H9 (cell line): ENCODE measurements at regions not wholly inside any gene's neighbourhood (a gene's known extent, or its start where the extent isn't known, plus 50 kb on each side); places are given as distances from the start of the nearest gene placed in this dataset.

ENCODE experiments used
- DNase-seq: peaks from one replicate; pipeline ENCODE4 v3.0.0-alpha.2; 2017
- H2AFZ ChIP-seq: one replicate; pipeline ENCODE4 v1.6.1; 2013; ENCODE audit warnings: mild to moderate bottlenecking, low read length, control low read depth, moderate library complexity
- H2AK5ac ChIP-seq: 2 replicates; pipeline ENCODE4 v1.6.1; 2013; ENCODE audit warnings: low read length, control low read depth, mixed read lengths; ENCODE audit not compliant: insufficient read length
- H2BK120ac ChIP-seq: one replicate; pipeline ENCODE4 v1.6.1; 2013; ENCODE audit warnings: low read depth, mild to moderate bottlenecking, low read length, control low read depth, inconsistent platforms; ENCODE audit not compliant: poor library complexity, severe bottlenecking
- H2BK12ac ChIP-seq: 2 replicates; pipeline ENCODE4 v1.6.1; 2013; ENCODE audit warnings: low read length, control low read depth, mixed read lengths, low read depth; ENCODE audit not compliant: insufficient read length
- H2BK15ac ChIP-seq: 2 replicates; pipeline ENCODE4 v1.6.1; 2013; ENCODE audit warnings: low read depth, low read length, control low read depth
- H2BK20ac ChIP-seq: one replicate; pipeline ENCODE4 v1.6.1; 2013; ENCODE audit warnings: low read depth, mild to moderate bottlenecking, low read length, control low read depth, inconsistent platforms; ENCODE audit not compliant: poor library complexity, severe bottlenecking
- H2BK5ac ChIP-seq: 2 replicates; pipeline ENCODE4 v1.6.1; 2013; ENCODE audit warnings: low read length, control low read depth, mixed read lengths; ENCODE audit not compliant: insufficient read length
- H3K14ac ChIP-seq: 2 replicates; pipeline ENCODE4 v1.6.1; 2013; ENCODE audit warnings: low read length, control low read depth; ENCODE audit not compliant: insufficient read depth
- H3K18ac ChIP-seq: 2 replicates; pipeline ENCODE4 v1.6.1; 2013; ENCODE audit warnings: low read depth, mild to moderate bottlenecking, mixed read lengths, low read length, control low read depth; ENCODE audit not compliant: insufficient read length
- H3K23ac ChIP-seq: 2 replicates; pipeline ENCODE4 v1.6.1; 2013; ENCODE audit warnings: low read length, control low read depth, mixed read lengths, low read depth; ENCODE audit not compliant: insufficient read length
- H3K23me2 ChIP-seq: 2 replicates; pipeline ENCODE4 v1.6.1; 2013; ENCODE audit warnings: low read depth, mild to moderate bottlenecking, mixed read lengths, low read length, control low read depth; ENCODE audit not compliant: insufficient read length, poor library complexity, severe bottlenecking
- H3K27ac ChIP-seq: 2 replicates; pipeline ENCODE4 v1.5.1; 2013; ENCODE audit warnings: low read length, control low read depth, mixed read lengths, low read depth; ENCODE audit not compliant: insufficient read length
- H3K27me3 ChIP-seq: 2 replicates; pipeline ENCODE4 v1.6.1; 2013; ENCODE audit warnings: low read length, control low read depth, inconsistent platforms; ENCODE audit not compliant: insufficient read depth
- H3K4ac ChIP-seq: 2 replicates; pipeline ENCODE4 v1.6.1; 2013; ENCODE audit warnings: low read depth, mild to moderate bottlenecking, control low read depth, inconsistent platforms, low read length, moderate library complexity
- H3K4me1 ChIP-seq: 2 replicates; pipeline ENCODE4 v1.6.1; 2013; ENCODE audit warnings: low read length, control low read depth, inconsistent platforms; ENCODE audit not compliant: insufficient read depth
- H3K4me2 ChIP-seq: 2 replicates; pipeline ENCODE4 v1.6.1; 2013; ENCODE audit warnings: low read length, control low read depth, mixed read lengths; ENCODE audit not compliant: insufficient read length, insufficient read depth
- H3K56ac ChIP-seq: 2 replicates; pipeline ENCODE4 v1.6.1; 2013; ENCODE audit warnings: low read depth, mild to moderate bottlenecking, mixed read lengths, low read length, control low read depth; ENCODE audit not compliant: insufficient read length
- H3K79me1 ChIP-seq: 2 replicates; pipeline ENCODE4 v1.6.1; 2013; ENCODE audit warnings: low read depth, mild to moderate bottlenecking, moderate library complexity, low read length, control low read depth, inconsistent platforms; ENCODE audit not compliant: insufficient read depth, poor library complexity, severe bottlenecking
- H3K79me2 ChIP-seq: 2 replicates; pipeline ENCODE4 v1.6.1; 2013; ENCODE audit warnings: low read length, control low read depth, inconsistent platforms; ENCODE audit not compliant: insufficient read depth
- H3K9ac ChIP-seq: 2 replicates; pipeline ENCODE4 v1.6.1; 2013; ENCODE audit warnings: low read length, control low read depth, mixed read lengths; ENCODE audit not compliant: insufficient read length; ENCODE audit errors: extremely low read depth
- H3K9me3 ChIP-seq: one replicate; pipeline ENCODE4 v1.6.1; 2013; ENCODE audit warnings: low read depth, low read length, inconsistent platforms; ENCODE audit not compliant: control insufficient read depth
- H3T11ph ChIP-seq: one replicate; pipeline ENCODE4 v1.6.1; 2013; ENCODE audit warnings: mild to moderate bottlenecking, low read length, control low read depth, inconsistent platforms
- H4K20me1 ChIP-seq: one replicate; pipeline ENCODE4 v1.6.1; 2013; ENCODE audit not compliant: control insufficient read depth, insufficient read length, insufficient read depth
- H4K5ac ChIP-seq: 2 replicates; pipeline ENCODE4 v1.6.1; 2013; ENCODE audit warnings: low read depth, mild to moderate bottlenecking, mixed read lengths, low read length, control low read depth; ENCODE audit not compliant: insufficient read length
- H4K8ac ChIP-seq: replicated peaks from 2 replicates; pipeline ENCODE4 v1.6.1; 2013; ENCODE audit warnings: low read length, control low read depth, mixed read lengths, low read depth; ENCODE audit not compliant: insufficient read length
- H4K91ac ChIP-seq: 2 replicates; pipeline ENCODE4 v1.6.1; 2013; ENCODE audit warnings: low read depth, mild to moderate bottlenecking, moderate library complexity, mixed read lengths, low read length, control low read depth; ENCODE audit not compliant: insufficient read length
- H3K27ac Mint-ChIP-seq, 3 experiments: 2 replicates in 2 of 3; 3 replicates in 1 of 3; pipeline ENCODE4 v1.8.0; 2020 to 2021; ENCODE audit warnings: mixed read lengths in 3 of 3, mild to moderate bottlenecking in 1 of 3, moderate library complexity in 1 of 3
- H3K27me3 Mint-ChIP-seq: 2 replicates; pipeline ENCODE4 v1.8.0; 2021; ENCODE audit warnings: low read depth, mild to moderate bottlenecking, moderate library complexity, mixed read lengths
- H3K36me3 Mint-ChIP-seq, 3 experiments: 2 replicates in 2 of 3; 3 replicates in 1 of 3; pipeline ENCODE4 v1.8.0; 2020 to 2021; ENCODE audit warnings: low read depth in 3 of 3, mixed read lengths in 3 of 3; ENCODE audit not compliant: insufficient read depth in 1 of 3
- H3K4me1 Mint-ChIP-seq, 2 experiments: 2 replicates each; pipeline ENCODE4 v1.8.0; 2020; ENCODE audit warnings: mixed read lengths in 2 of 2
- H3K4me3 Mint-ChIP-seq, 2 experiments: 2 replicates in 1 of 2; 3 replicates in 1 of 2; pipeline ENCODE4 v1.8.0; 2020 to 2021; ENCODE audit warnings: mild to moderate bottlenecking in 2 of 2, mixed read lengths in 2 of 2, moderate library complexity in 1 of 2
- H3K9me3 Mint-ChIP-seq, 2 experiments: 2 replicates in 1 of 2; 3 replicates in 1 of 2; pipeline ENCODE4 v1.8.0; 2020; ENCODE audit warnings: mild to moderate bottlenecking in 2 of 2, mixed read lengths in 2 of 2, moderate library complexity in 1 of 2
- WGBS: extraction: QIAGEN DNeasy Blood & Tissue Kit; methylation state at CpG from one replicate; pipeline ENCODE4 v1.1.7; 2013; ENCODE audit warnings: missing lambda C conversion rate, low lambda C conversion rate, mixed read lengths; ENCODE audit not compliant: insufficient read length; ENCODE audit errors: extremely low coverage; 5-methylcytosine and 5-hydroxymethylcytosine counted together
- TF ChIP-seq, protein P1 (sequence below): fragments of 200-600 bp; sonication (generic); conservative IDR thresholded peaks from 3 replicates; pipeline ENCODE4 v1.8.0; 2021; ENCODE audit warnings: antibody characterized with exemption, mild to moderate bottlenecking

DNA sequence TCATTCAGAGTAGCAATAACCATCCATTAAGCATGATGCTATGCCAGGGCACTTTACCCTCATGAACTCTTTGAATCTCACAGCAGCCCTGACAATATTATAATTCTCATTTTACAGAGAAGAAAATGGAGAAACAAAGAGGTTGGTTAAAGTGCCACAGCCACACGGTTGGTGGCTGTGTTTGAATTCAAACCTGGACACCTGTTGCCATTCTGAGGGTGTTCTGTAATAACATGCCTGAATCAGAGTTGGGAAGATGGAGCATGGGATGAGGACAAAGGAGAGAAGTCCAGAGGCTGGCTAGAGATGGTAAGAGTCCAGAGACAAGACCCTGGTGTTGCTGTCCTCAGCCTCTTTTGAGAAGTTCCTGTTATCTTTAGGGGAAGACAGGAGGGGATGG lies 127.7 kb downstream of the DHX35 start:
- Mint-ChIP-seq H3K27me3 (peaks cover 11% of the 10 kb centered on the region), H3K36me3 (peaks cover 5 to 12% (median 5%) of the 10 kb centered on the region in 3 experiments), H3K4me3 (no peak overlapping the region), H3K27ac (no peak overlapping the region), H3K9me3 (peaks cover 12 to 19% of the 10 kb centered on the region in 2 experiments), H3K4me1 (peaks cover 11 to 18% of the 10 kb centered on the region in 2 experiments)
- Histone ChIP-seq H3K27ac (no peak overlapping the region), H4K91ac (no peak overlapping the region), H2BK20ac (no peak overlapping the region), H2BK5ac (no peak overlapping the region), H3K4me2 (no peak overlapping the region), H3K14ac (no peak overlapping the region), H3K56ac (no peak overlapping the region), H3T11ph (no peak overlapping the region), H3K4ac (no peak overlapping the region), H3K23me2 (no peaks in the 10 kb centered on the region), H3K79me1 (no peaks in the 10 kb centered on the region), H4K5ac (no peak overlapping the region), H2AFZ (no peak overlapping the region), H2BK15ac (no peak overlapping the region), H3K79me2 (no peaks in the 10 kb centered on the region), H3K18ac (no peak overlapping the region), H2AK5ac (no peak overlapping the region), H2BK12ac (no peak overlapping the region), H3K27me3 (no peaks in the 10 kb centered on the region), H4K8ac (no peak overlapping the region), H3K4me1 (no peaks in the 10 kb centered on the region), H4K20me1 (no peaks in the 10 kb centered on the region), H3K9me3 (no peaks in the 10 kb centered on the region), H2BK120ac (no peak overlapping the region), H3K9ac (no peak overlapping the region), H3K23ac (no peak overlapping the region)
- no CpG with 5 or more reads among the region's 1 CpG for WGBS
- DNase-seq = no peak
- TF ChIP-seq, protein P1, sequence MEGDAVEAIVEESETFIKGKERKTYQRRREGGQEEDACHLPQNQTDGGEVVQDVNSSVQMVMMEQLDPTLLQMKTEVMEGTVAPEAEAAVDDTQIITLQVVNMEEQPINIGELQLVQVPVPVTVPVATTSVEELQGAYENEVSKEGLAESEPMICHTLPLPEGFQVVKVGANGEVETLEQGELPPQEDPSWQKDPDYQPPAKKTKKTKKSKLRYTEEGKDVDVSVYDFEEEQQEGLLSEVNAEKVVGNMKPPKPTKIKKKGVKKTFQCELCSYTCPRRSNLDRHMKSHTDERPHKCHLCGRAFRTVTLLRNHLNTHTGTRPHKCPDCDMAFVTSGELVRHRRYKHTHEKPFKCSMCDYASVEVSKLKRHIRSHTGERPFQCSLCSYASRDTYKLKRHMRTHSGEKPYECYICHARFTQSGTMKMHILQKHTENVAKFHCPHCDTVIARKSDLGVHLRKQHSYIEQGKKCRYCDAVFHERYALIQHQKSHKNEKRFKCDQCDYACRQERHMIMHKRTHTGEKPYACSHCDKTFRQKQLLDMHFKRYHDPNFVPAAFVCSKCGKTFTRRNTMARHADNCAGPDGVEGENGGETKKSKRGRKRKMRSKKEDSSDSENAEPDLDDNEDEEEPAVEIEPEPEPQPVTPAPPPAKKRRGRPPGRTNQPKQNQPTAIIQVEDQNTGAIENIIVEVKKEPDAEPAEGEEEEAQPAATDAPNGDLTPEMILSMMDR = no peak
